Activated B cell treated with CpG ODN at 0.5 μM for 24 hours (primary cell): ENCODE measurements at regions not wholly inside any gene's neighbourhood (a gene's known extent, or its start where the extent isn't known, plus 50 kb on each side); places are given as distances from the start of the nearest gene placed in this dataset.
"Not testable (repeated sequence)": the region's sequence is repeated elsewhere in the genome, so short reads cannot be mapped to it uniquely, and the experiment has no call there.

Experiments used
- ATAC-seq: fragments of 200-7000 bp; cut with Tn5 transposase; one replicate; pipeline ENCODE4 v1.10.0; 2021; ENCODE audit warnings: low read depth, mild to moderate bottlenecking, moderate library complexity
- CTCF ChIA-PET: fragments of 350-600 bp; sonication (Branson Sonifier 250); formaldehyde crosslinking; loops from one replicate; lab custom pipeline; 2021; ENCODE audit warnings: antibody characterized with exemption; lab: Charles Lee
- POLR2A ChIA-PET: fragments of 350-600 bp; sonication (Branson Sonifier 250); formaldehyde crosslinking; loops from one replicate; lab custom pipeline; 2021; ENCODE audit warnings: antibody characterized with exemption; lab: Charles Lee
- DNase-seq: peaks from one replicate; pipeline ENCODE4 v3.0.0; 2022
- H3K27ac Mint-ChIP-seq: one replicate; pipeline ENCODE4 v1.8.0; 2020; ENCODE audit warnings: mixed read lengths
- H3K27me3 Mint-ChIP-seq: one replicate; pipeline ENCODE4 v1.8.0; 2021; ENCODE audit warnings: mixed read lengths
- H3K36me3 Mint-ChIP-seq: one replicate; pipeline ENCODE4 v1.8.0; 2021; ENCODE audit warnings: low read depth, mixed read lengths
- H3K4me1 Mint-ChIP-seq: one replicate; pipeline ENCODE4 v1.8.0; 2021; ENCODE audit warnings: mixed read lengths
- H3K4me3 Mint-ChIP-seq: one replicate; pipeline ENCODE4 v1.8.0; 2020; ENCODE audit warnings: mild to moderate bottlenecking, mixed read lengths
- H3K9me3 Mint-ChIP-seq: one replicate; pipeline ENCODE4 v1.8.0; 2020; ENCODE audit warnings: mixed read lengths
- CTCF ChIP-seq: fragments of 200-600 bp; IDR thresholded peaks from one replicate; pipeline ENCODE4 v1.8.0; 2022; ENCODE audit warnings: antibody characterized with exemption, mild to moderate bottlenecking
- intact Hi-C: fragments of 100-400 bp; cut with micrococcal nuclease; formaldehyde crosslinking; loops from one replicate; pipeline ENCODE4 v1.15.1; 2024

- Mint-ChIP-seq H3K27ac (no peak overlapping the region), H3K4me1 (no peaks in the 10 kb centered on the region), H3K4me3 (no peak overlapping the region), H3K27me3 (no peaks in the 10 kb centered on the region), H3K9me3 (no peaks in the 10 kb centered on the region), H3K36me3 (no peaks in the 10 kb centered on the region)
- ATAC-seq = no peak
- intact Hi-C loops = no loop called here
- no peak for TF ChIP-seq CTCF
- CTCF ChIA-PET = no interaction called here
- DNase-seq = no peak
- POLR2A ChIA-PET = no interaction called here
Observed at GRCh38 chr16:29306943-29307597, 99.4 kb downstream of the NPIPB11 start.

DNA sequence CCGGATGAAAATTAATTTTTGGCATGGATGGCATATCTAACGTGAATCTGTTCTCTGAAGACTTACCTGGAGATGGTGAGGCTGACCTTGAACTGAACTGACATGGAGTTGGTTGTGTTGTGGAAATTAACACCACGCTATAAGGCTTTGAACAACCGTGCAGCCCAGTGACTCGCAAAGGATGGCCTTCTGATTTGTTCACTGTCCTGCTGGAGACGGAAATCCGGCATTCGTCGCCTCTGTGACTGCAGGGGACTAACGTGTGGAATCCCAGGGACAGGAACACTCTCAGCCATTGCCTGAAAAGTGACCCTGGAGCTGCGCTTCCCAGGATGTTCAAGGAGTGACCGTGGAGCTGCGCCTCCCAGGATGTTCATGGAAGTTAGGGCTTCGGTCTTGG, 100.3 kb downstream of the NPIPB11 start:
- no peak for TF ChIP-seq CTCF
- intact Hi-C loops = no loop called here
- Mint-ChIP-seq H3K36me3 (no peaks in the 10 kb centered on the region), H3K27me3 (no peaks in the 10 kb centered on the region), H3K4me1 (no peaks in the 10 kb centered on the region), H3K9me3 (no peaks in the 10 kb centered on the region), H3K27ac (no peak overlapping the region), H3K4me3 (no peak overlapping the region)
- ChIA-PET CTCF (no interaction called here), POLR2A (no interaction called here)
- DNase-seq = no peak
- no peak for ATAC-seq

GRCh38 chr16:29305018-29305417, 101.5 kb downstream of the NPIPB11 start:
- H3K27ac Mint-ChIP-seq, CTCF ChIA-PET, DNase-seq: not testable (repeated sequence)

DNA sequence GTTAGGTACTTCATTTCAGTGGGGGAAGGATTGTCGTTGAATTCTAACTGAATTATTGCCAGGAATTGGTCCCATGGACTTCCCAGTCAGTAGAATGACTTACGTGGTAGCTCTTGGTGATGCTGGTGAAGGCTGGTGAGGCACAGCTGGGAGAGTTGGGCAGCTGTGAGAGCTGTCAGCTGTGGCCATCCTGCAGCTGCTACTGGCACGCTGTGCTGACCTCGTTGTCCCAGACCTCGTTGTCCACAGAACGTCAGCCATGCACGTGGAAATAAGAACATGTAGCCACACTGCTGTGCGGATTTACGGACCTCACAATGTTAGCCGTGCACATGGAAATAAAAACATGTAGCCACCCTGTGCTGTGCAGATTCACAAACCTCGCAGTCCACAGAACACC, 102.3 kb downstream of the NPIPB11 start:
- no peak overlapping the region for H3K4me3 Mint-ChIP-seq
- H3K27me3 Mint-ChIP-seq = no peaks in the 10 kb centered on the region
- POLR2A ChIA-PET = no interaction called here
- ATAC-seq = no peak
- no peak for DNase-seq
- H3K4me1 Mint-ChIP-seq = no peaks in the 10 kb centered on the region
- no peak overlapping the region for H3K27ac Mint-ChIP-seq
- intact Hi-C loops = no loop called here
- H3K36me3 Mint-ChIP-seq = no peaks in the 10 kb centered on the region
- TF ChIP-seq CTCF = no peak
- no peaks in the 10 kb centered on the region for H3K9me3 Mint-ChIP-seq
- CTCF ChIA-PET = no interaction called here

More at GRCh38 chr16:29305018-29305417, 101.5 kb downstream of the NPIPB11 start:
- intact Hi-C loops, H3K9me3 Mint-ChIP-seq, ATAC-seq, H3K4me1 Mint-ChIP-seq, H3K4me3 Mint-ChIP-seq, H3K36me3 Mint-ChIP-seq, POLR2A ChIA-PET, H3K27me3 Mint-ChIP-seq: not testable (repeated sequence)

DNA sequence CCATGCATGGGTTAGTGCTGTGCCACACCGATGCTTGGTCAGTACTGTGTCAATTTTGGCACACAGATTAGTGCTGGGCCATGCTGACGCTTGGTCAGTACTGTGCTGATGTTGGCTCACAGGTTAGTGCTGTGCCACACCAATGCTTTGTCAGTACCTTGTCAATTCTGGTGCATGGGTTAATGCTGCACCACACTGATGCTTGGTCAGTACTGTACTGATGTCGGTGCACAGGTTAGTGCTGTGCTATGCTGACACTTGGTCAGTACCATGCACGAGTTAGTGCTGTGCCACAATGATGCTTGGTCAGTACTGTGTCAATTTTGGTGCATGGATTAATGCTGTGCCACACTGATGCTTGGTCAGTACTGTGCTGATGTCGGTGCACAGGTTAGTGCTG, 103.0 kb downstream of the NPIPB11 start:
- Mint-ChIP-seq H3K4me1 (no peaks in the 10 kb centered on the region), H3K9me3 (no peaks in the 10 kb centered on the region), H3K27me3 (no peaks in the 10 kb centered on the region), H3K36me3 (no peaks in the 10 kb centered on the region), H3K4me3 (no peak overlapping the region), H3K27ac (no peak overlapping the region)
- no peak for DNase-seq
- ChIA-PET POLR2A (no interaction called here), CTCF (no interaction called here)
- intact Hi-C loops = no loop called here
- ATAC-seq = no peak
- TF ChIP-seq CTCF = no peak

DNA sequence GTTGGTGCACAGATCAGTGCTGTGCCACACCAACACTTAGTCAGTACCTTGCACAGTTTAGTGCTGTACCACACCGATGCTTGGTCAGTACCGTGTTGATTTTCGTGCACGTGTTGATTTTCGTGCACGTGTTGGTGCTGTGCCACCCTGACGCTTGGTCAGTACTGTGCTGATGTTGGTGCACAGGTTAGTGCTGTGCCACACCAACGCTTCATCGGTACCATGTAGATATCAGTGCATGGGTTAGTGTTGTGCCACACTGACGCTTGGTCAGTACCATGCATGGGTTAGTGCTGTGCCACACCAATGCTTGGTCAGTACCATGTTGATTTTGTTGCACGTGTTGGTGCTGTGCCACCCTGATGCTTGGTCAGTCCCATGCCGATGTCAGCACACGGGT, 103.5 kb downstream of the NPIPB11 start:
- ChIA-PET CTCF (no interaction called here), POLR2A (no interaction called here)
- DNase-seq (no peak), ATAC-seq (no peak)
- H3K27ac Mint-ChIP-seq = no peak overlapping the region
- H3K4me3 Mint-ChIP-seq = no peak overlapping the region
- intact Hi-C loops = no loop called here
- no peaks in the 10 kb centered on the region for H3K9me3 Mint-ChIP-seq
- H3K27me3 Mint-ChIP-seq = no peaks in the 10 kb centered on the region
- TF ChIP-seq CTCF = no peak
- no peaks in the 10 kb centered on the region for H3K4me1 Mint-ChIP-seq
- no peaks in the 10 kb centered on the region for H3K36me3 Mint-ChIP-seq

GRCh38 chr16:29302433-29302832, 104.1 kb downstream of the NPIPB11 start:
- intact Hi-C loops, ATAC-seq, DNase-seq, CTCF ChIA-PET, H3K36me3 Mint-ChIP-seq, H3K27ac Mint-ChIP-seq, H3K4me3 Mint-ChIP-seq, H3K9me3 Mint-ChIP-seq, H3K27me3 Mint-ChIP-seq, H3K4me1 Mint-ChIP-seq, POLR2A ChIA-PET: not testable (repeated sequence)

GRCh38 chr16:29301662-29302285, 104.7 kb downstream of the NPIPB11 start:
- DNase-seq, H3K27ac Mint-ChIP-seq, H3K4me3 Mint-ChIP-seq, CTCF ChIA-PET, H3K36me3 Mint-ChIP-seq, ATAC-seq, H3K27me3 Mint-ChIP-seq, H3K9me3 Mint-ChIP-seq, H3K4me1 Mint-ChIP-seq, POLR2A ChIA-PET, intact Hi-C loops: not testable (repeated sequence)
